ENCODE measurements at regions not wholly inside any gene's neighbourhood (a gene's known extent, or its start where the extent isn't known, plus 50 kb on each side); places are given as distances from the start of the nearest gene placed in this dataset.

DNA sequence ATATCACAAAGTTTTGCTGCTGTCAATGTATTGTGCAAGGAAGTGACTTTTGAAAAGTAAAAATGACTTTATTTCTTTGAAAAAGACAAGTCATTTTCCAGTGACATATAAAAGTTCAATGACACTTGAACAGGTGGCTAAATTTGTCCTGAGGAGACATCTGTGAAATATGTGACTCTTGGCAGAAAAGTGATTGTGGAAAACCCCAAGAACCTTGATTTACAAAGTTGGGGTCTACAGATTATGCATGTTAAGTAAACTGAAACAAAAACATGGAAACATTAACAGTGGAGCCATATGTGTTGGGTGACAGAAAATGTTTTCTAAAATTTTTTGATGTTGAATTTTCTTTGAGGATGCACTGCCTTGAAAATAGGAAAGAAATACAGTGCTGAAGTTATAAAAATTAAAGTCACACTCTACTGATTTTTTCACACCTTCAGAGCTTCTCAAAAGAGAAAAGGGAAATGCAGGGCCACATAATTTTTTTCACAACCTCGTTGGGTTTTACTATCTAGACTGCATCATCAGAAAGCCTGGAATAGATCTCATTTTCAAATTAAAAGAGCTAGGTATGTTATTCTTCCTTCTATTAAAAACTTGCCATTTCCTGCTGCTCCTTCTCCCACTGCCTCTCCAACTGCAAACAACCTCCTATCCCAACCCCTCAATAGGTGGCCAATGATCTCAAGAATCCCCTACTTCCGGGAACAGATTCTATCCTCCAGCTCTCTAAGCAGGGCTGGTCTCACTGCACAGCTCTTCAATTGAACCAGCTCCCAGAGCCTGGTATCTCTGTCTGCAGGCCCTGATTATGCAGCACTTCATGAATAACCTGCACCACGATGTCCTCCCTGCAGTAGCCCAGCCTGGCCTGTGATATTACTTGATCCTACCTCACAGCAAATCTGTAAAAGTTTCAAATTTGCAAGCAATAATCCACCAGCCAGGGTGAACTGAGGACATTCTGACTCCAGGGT is 570.8 kb upstream of the CPEB2 start:
- no peaks in the 10 kb centered on the region for H3K27me3 ChIP-seq (ENCODE audit: control insufficient read depth in 1 of 2, insufficient read depth in 2 of 2, low read length in 2 of 2)
- H3K9me3 ChIP-seq (ENCODE audit: control insufficient read depth in 1 of 2, low read length in 2 of 2): no peaks in the 10 kb centered on the region
- H3K9ac ChIP-seq (ENCODE audit: low read depth in 1 of 2, low read length in 2 of 2): no peak overlapping the region
- no peaks in the 10 kb centered on the region for H3K36me3 ChIP-seq (ENCODE audit: control insufficient read depth in 1 of 2, insufficient read depth in 2 of 2, low read length in 2 of 2)
- no peak overlapping the region for H3K4me3 ChIP-seq (ENCODE audit: low read depth in 1 of 2, low read length in 2 of 2)
- no peaks in the 10 kb centered on the region for H3K4me1 ChIP-seq (ENCODE audit: control insufficient read depth in 1 of 2, insufficient read depth in 2 of 2, low read length in 2 of 2)
- no peak overlapping the region for H3K27ac ChIP-seq (ENCODE audit: low read depth, low read length)

DNA sequence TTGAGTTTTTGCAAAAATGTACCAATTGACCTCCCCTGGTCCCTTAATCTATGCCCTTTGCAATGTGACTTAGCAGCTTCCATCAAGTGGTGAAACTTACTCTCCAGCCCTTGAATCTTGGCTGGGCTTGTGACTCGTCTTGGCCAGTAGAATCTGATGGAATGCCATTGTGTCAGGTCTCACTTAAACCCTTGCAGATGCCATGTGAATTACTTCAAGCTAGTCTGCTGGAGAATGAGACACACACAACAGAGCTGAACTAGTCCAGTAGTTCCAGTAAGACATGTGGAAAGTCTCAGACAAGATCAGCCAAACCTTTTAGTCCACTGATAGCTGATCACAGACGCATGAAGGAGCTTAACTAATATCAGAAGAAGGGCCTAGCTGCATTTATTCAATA is 567.8 kb upstream of the CPEB2 start:
- Histone ChIP-seq H3K27ac (ENCODE audit: low read depth, low read length) (no peak overlapping the region), H3K9ac (ENCODE audit: low read depth in 1 of 2, low read length in 2 of 2) (no peak overlapping the region), H3K4me3 (ENCODE audit: low read depth in 1 of 2, low read length in 2 of 2) (no peak overlapping the region), H3K27me3 (ENCODE audit: control insufficient read depth in 1 of 2, insufficient read depth in 2 of 2, low read length in 2 of 2) (no peaks in the 10 kb centered on the region), H3K36me3 (ENCODE audit: control insufficient read depth in 1 of 2, insufficient read depth in 2 of 2, low read length in 2 of 2) (no peaks in the 10 kb centered on the region), H3K4me1 (ENCODE audit: control insufficient read depth in 1 of 2, insufficient read depth in 2 of 2, low read length in 2 of 2) (no peaks in the 10 kb centered on the region), H3K9me3 (ENCODE audit: control insufficient read depth in 1 of 2, low read length in 2 of 2) (no peaks in the 10 kb centered on the region)

- Histone ChIP-seq H3K4me3 (ENCODE audit: low read depth in 1 of 2, low read length in 2 of 2) (no peak overlapping the region), H3K9me3 (ENCODE audit: control insufficient read depth in 1 of 2, low read length in 2 of 2) (no peaks in the 10 kb centered on the region), H3K9ac (ENCODE audit: low read depth in 1 of 2, low read length in 2 of 2) (no peak overlapping the region), H3K27me3 (ENCODE audit: control insufficient read depth in 1 of 2, insufficient read depth in 2 of 2, low read length in 2 of 2) (no peaks in the 10 kb centered on the region), H3K36me3 (ENCODE audit: control insufficient read depth in 1 of 2, insufficient read depth in 2 of 2, low read length in 2 of 2) (no peaks in the 10 kb centered on the region), H3K27ac (ENCODE audit: low read depth, low read length) (no peak overlapping the region), H3K4me1 (ENCODE audit: control insufficient read depth in 1 of 2, insufficient read depth in 2 of 2, low read length in 2 of 2) (no peaks in the 10 kb centered on the region)
Observed at GRCh38 chr4:14434916-14435315, 567.4 kb upstream of the CPEB2 start.

- no peaks in the 10 kb centered on the region for H3K9me3 ChIP-seq (ENCODE audit: control insufficient read depth in 1 of 2, low read length in 2 of 2)
- no peaks in the 10 kb centered on the region for H3K4me1 ChIP-seq (ENCODE audit: control insufficient read depth in 1 of 2, insufficient read depth in 2 of 2, low read length in 2 of 2)
- H3K27me3 ChIP-seq (ENCODE audit: control insufficient read depth in 1 of 2, insufficient read depth in 2 of 2, low read length in 2 of 2): no peaks in the 10 kb centered on the region
- no peak overlapping the region for H3K9ac ChIP-seq (ENCODE audit: low read depth in 1 of 2, low read length in 2 of 2)
- H3K36me3 ChIP-seq (ENCODE audit: control insufficient read depth in 1 of 2, insufficient read depth in 2 of 2, low read length in 2 of 2): no peaks in the 10 kb centered on the region
- H3K27ac ChIP-seq (ENCODE audit: low read depth, low read length): no peak overlapping the region
- no peak overlapping the region for H3K4me3 ChIP-seq (ENCODE audit: low read depth in 1 of 2, low read length in 2 of 2)
Observed at GRCh38 chr4:14441561-14441960, 560.7 kb upstream of the CPEB2 start.

GRCh38 chr4:14445882-14446281 is 556.4 kb upstream of the CPEB2 start:
- Histone ChIP-seq H3K27ac (ENCODE audit: low read depth, low read length) (no peak overlapping the region), H3K27me3 (ENCODE audit: control insufficient read depth in 1 of 2, insufficient read depth in 2 of 2, low read length in 2 of 2) (no peaks in the 10 kb centered on the region)

GRCh38 chr4:14446311-14446710 is 556.0 kb upstream of the CPEB2 start:
- no peak overlapping the region for H3K9ac ChIP-seq (ENCODE audit: low read depth in 1 of 2, low read length in 2 of 2)
- no peak overlapping the region for H3K27ac ChIP-seq (ENCODE audit: low read depth, low read length)
- H3K9me3 ChIP-seq (ENCODE audit: control insufficient read depth in 1 of 2, low read length in 2 of 2): no peaks in the 10 kb centered on the region
- H3K4me3 ChIP-seq (ENCODE audit: low read depth in 1 of 2, low read length in 2 of 2): no peak overlapping the region
- no peaks in the 10 kb centered on the region for H3K4me1 ChIP-seq (ENCODE audit: control insufficient read depth in 1 of 2, insufficient read depth in 2 of 2, low read length in 2 of 2)
- no peaks in the 10 kb centered on the region for H3K36me3 ChIP-seq (ENCODE audit: control insufficient read depth in 1 of 2, insufficient read depth in 2 of 2, low read length in 2 of 2)
- no peaks in the 10 kb centered on the region for H3K27me3 ChIP-seq (ENCODE audit: control insufficient read depth in 1 of 2, insufficient read depth in 2 of 2, low read length in 2 of 2)

More at GRCh38 chr4:14445882-14446281, 556.4 kb upstream of the CPEB2 start:
- Histone ChIP-seq H3K4me3 (ENCODE audit: low read depth in 1 of 2, low read length in 2 of 2) (no peak overlapping the region), H3K4me1 (ENCODE audit: control insufficient read depth in 1 of 2, insufficient read depth in 2 of 2, low read length in 2 of 2) (no peaks in the 10 kb centered on the region), H3K9ac (ENCODE audit: low read depth in 1 of 2, low read length in 2 of 2) (no peak overlapping the region), H3K36me3 (ENCODE audit: control insufficient read depth in 1 of 2, insufficient read depth in 2 of 2, low read length in 2 of 2) (no peaks in the 10 kb centered on the region), H3K9me3 (ENCODE audit: control insufficient read depth in 1 of 2, low read length in 2 of 2) (no peaks in the 10 kb centered on the region)

GRCh38 chr4:14446904-14447303 is 555.4 kb upstream of the CPEB2 start:
- Histone ChIP-seq H3K27ac (ENCODE audit: low read depth, low read length) (no peak overlapping the region), H3K9me3 (ENCODE audit: control insufficient read depth in 1 of 2, low read length in 2 of 2) (no peaks in the 10 kb centered on the region), H3K4me1 (ENCODE audit: control insufficient read depth in 1 of 2, insufficient read depth in 2 of 2, low read length in 2 of 2) (no peaks in the 10 kb centered on the region), H3K4me3 (ENCODE audit: low read depth in 1 of 2, low read length in 2 of 2) (no peak overlapping the region), H3K36me3 (ENCODE audit: control insufficient read depth in 1 of 2, insufficient read depth in 2 of 2, low read length in 2 of 2) (no peaks in the 10 kb centered on the region), H3K27me3 (ENCODE audit: control insufficient read depth in 1 of 2, insufficient read depth in 2 of 2, low read length in 2 of 2) (no peaks in the 10 kb centered on the region), H3K9ac (ENCODE audit: low read depth in 1 of 2, low read length in 2 of 2) (no peak overlapping the region)

GRCh38 chr4:14449308-14449707 is 553.0 kb upstream of the CPEB2 start:
- H3K4me1 ChIP-seq (ENCODE audit: control insufficient read depth in 1 of 2, insufficient read depth in 2 of 2, low read length in 2 of 2): no peaks in the 10 kb centered on the region
- H3K9ac ChIP-seq (ENCODE audit: low read depth in 1 of 2, low read length in 2 of 2): no peak overlapping the region
- H3K36me3 ChIP-seq (ENCODE audit: control insufficient read depth in 1 of 2, insufficient read depth in 2 of 2, low read length in 2 of 2): no peaks in the 10 kb centered on the region
- no peak overlapping the region for H3K27ac ChIP-seq (ENCODE audit: low read depth, low read length)
- no peaks in the 10 kb centered on the region for H3K9me3 ChIP-seq (ENCODE audit: control insufficient read depth in 1 of 2, low read length in 2 of 2)
- no peaks in the 10 kb centered on the region for H3K27me3 ChIP-seq (ENCODE audit: control insufficient read depth in 1 of 2, insufficient read depth in 2 of 2, low read length in 2 of 2)
- H3K4me3 ChIP-seq (ENCODE audit: low read depth in 1 of 2, low read length in 2 of 2): no peak overlapping the region

GRCh38 chr4:14452001-14452400 is 550.3 kb upstream of the CPEB2 start:
- H3K4me1 ChIP-seq (ENCODE audit: control insufficient read depth in 1 of 2, insufficient read depth in 2 of 2, low read length in 2 of 2): no peaks in the 10 kb centered on the region
- H3K36me3 ChIP-seq (ENCODE audit: control insufficient read depth in 1 of 2, insufficient read depth in 2 of 2, low read length in 2 of 2): no peaks in the 10 kb centered on the region
- H3K27me3 ChIP-seq (ENCODE audit: control insufficient read depth in 1 of 2, insufficient read depth in 2 of 2, low read length in 2 of 2): no peaks in the 10 kb centered on the region
- H3K4me3 ChIP-seq (ENCODE audit: low read depth in 1 of 2, low read length in 2 of 2): no peak overlapping the region
- no peak overlapping the region for H3K27ac ChIP-seq (ENCODE audit: low read depth, low read length)
- H3K9ac ChIP-seq (ENCODE audit: low read depth in 1 of 2, low read length in 2 of 2): no peak overlapping the region
- no peaks in the 10 kb centered on the region for H3K9me3 ChIP-seq (ENCODE audit: control insufficient read depth in 1 of 2, low read length in 2 of 2)

DNA sequence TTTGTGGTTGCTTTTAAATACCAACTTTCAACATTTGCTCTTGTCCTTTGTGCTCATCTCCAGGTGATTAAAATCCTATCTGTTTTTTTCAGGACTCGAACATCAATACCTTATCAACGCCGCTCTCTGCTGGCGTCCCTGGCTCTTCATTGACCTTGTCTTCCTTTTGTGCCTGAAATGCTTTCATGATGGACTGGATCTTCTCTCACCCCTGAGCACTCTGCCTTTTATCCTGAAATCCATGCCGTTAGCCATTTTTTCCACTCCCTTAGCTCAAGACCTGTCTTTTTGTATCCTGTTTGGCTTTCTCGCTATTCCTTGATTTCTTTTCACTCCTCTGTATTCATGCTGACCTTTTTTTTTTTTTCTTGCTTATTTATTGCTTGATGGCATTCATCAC is 549.5 kb upstream of the CPEB2 start:
- Histone ChIP-seq H3K27ac (ENCODE audit: low read depth, low read length) (no peak overlapping the region), H3K4me1 (ENCODE audit: control insufficient read depth in 1 of 2, insufficient read depth in 2 of 2, low read length in 2 of 2) (no peaks in the 10 kb centered on the region), H3K9me3 (ENCODE audit: control insufficient read depth in 1 of 2, low read length in 2 of 2) (no peaks in the 10 kb centered on the region), H3K27me3 (ENCODE audit: control insufficient read depth in 1 of 2, insufficient read depth in 2 of 2, low read length in 2 of 2) (no peaks in the 10 kb centered on the region), H3K9ac (ENCODE audit: low read depth in 1 of 2, low read length in 2 of 2) (no peak overlapping the region), H3K36me3 (ENCODE audit: control insufficient read depth in 1 of 2, insufficient read depth in 2 of 2, low read length in 2 of 2) (no peaks in the 10 kb centered on the region), H3K4me3 (ENCODE audit: low read depth in 1 of 2, low read length in 2 of 2) (no peak overlapping the region)

Data from duodenal mucosa (tissue), 2 donors.